ENCODE measurements at regions not wholly inside any gene's neighbourhood (a gene's known extent, or its start where the extent isn't known, plus 50 kb on each side); places are given as distances from the start of the nearest gene placed in this dataset.

DNA sequence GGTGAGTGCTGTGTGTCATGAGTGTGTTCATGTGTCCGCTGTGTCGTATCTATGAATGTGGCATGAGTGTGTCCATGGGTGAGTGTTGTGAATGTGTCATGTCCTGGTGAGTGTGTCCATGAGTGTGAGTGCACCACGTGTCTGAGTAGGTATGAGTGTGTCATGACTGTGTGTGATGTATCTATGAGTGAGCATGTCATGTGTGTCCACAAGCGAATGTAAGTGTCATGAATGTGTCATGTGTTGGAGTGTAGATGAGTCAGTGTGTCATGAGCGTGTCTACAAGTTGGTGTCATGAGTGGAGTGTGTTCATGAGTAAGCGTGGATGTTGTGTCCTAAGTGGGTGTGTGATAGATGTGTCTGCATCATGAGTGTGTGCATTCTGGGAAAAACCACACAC lies 129.4 kb downstream of the TUBA3C start:
- TF ChIP-seq ZNF274 (IDR thresholded peaks at IDR 0.05; ENCODE audit: low read length) (no peak), ZNF274 (tag by site-specific recombination; IDR thresholded peaks at IDR 0.05; ENCODE audit: borderline replicate concordance) (no peak), ZNF670 (tag by site-specific recombination; IDR thresholded peaks at IDR 0.05; ENCODE audit: low read depth) (no peak), KLF16 (tag by site-specific recombination; IDR thresholded peaks at IDR 0.05) (no peak), ZNF785 (tag by site-specific recombination; IDR thresholded peaks at IDR 0.05) (no peak), ZFP41 (tag by site-specific recombination; IDR thresholded peaks at IDR 0.05; ENCODE audit: borderline replicate concordance) (no peak), ZNF701 (tag by site-specific recombination; IDR thresholded peaks at IDR 0.05) (no peak)
- TF ChIP-seq, protein P1, sequence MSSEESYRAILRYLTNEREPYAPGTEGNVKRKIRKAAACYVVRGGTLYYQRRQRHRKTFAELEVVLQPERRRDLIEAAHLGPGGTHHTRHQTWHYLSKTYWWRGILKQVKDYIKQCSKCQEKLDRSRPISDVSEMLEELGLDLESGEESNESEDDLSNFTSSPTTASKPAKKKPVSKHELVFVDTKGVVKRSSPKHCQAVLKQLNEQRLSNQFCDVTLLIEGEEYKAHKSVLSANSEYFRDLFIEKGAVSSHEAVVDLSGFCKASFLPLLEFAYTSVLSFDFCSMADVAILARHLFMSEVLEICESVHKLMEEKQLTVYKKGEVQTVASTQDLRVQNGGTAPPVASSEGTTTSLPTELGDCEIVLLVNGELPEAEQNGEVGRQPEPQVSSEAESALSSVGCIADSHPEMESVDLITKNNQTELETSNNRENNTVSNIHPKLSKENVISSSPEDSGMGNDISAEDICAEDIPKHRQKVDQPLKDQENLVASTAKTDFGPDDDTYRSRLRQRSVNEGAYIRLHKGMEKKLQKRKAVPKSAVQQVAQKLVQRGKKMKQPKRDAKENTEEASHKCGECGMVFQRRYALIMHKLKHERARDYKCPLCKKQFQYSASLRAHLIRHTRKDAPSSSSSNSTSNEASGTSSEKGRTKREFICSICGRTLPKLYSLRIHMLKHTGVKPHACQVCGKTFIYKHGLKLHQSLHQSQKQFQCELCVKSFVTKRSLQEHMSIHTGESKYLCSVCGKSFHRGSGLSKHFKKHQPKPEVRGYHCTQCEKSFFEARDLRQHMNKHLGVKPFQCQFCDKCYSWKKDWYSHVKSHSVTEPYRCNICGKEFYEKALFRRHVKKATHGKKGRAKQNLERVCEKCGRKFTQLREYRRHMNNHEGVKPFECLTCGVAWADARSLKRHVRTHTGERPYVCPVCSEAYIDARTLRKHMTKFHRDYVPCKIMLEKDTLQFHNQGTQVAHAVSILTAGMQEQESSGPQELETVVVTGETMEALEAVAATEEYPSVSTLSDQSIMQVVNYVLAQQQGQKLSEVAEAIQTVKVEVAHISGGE (tag by site-specific recombination; conservative IDR thresholded peaks at IDR 0.05; ENCODE audit: low read depth), result no peak
- TF ChIP-seq, protein P2, sequence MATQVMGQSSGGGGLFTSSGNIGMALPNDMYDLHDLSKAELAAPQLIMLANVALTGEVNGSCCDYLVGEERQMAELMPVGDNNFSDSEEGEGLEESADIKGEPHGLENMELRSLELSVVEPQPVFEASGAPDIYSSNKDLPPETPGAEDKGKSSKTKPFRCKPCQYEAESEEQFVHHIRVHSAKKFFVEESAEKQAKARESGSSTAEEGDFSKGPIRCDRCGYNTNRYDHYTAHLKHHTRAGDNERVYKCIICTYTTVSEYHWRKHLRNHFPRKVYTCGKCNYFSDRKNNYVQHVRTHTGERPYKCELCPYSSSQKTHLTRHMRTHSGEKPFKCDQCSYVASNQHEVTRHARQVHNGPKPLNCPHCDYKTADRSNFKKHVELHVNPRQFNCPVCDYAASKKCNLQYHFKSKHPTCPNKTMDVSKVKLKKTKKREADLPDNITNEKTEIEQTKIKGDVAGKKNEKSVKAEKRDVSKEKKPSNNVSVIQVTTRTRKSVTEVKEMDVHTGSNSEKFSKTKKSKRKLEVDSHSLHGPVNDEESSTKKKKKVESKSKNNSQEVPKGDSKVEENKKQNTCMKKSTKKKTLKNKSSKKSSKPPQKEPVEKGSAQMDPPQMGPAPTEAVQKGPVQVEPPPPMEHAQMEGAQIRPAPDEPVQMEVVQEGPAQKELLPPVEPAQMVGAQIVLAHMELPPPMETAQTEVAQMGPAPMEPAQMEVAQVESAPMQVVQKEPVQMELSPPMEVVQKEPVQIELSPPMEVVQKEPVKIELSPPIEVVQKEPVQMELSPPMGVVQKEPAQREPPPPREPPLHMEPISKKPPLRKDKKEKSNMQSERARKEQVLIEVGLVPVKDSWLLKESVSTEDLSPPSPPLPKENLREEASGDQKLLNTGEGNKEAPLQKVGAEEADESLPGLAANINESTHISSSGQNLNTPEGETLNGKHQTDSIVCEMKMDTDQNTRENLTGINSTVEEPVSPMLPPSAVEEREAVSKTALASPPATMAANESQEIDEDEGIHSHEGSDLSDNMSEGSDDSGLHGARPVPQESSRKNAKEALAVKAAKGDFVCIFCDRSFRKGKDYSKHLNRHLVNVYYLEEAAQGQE (tag by site-specific recombination; IDR thresholded peaks at IDR 0.05), result no peak
- TF ChIP-seq, protein P3, sequence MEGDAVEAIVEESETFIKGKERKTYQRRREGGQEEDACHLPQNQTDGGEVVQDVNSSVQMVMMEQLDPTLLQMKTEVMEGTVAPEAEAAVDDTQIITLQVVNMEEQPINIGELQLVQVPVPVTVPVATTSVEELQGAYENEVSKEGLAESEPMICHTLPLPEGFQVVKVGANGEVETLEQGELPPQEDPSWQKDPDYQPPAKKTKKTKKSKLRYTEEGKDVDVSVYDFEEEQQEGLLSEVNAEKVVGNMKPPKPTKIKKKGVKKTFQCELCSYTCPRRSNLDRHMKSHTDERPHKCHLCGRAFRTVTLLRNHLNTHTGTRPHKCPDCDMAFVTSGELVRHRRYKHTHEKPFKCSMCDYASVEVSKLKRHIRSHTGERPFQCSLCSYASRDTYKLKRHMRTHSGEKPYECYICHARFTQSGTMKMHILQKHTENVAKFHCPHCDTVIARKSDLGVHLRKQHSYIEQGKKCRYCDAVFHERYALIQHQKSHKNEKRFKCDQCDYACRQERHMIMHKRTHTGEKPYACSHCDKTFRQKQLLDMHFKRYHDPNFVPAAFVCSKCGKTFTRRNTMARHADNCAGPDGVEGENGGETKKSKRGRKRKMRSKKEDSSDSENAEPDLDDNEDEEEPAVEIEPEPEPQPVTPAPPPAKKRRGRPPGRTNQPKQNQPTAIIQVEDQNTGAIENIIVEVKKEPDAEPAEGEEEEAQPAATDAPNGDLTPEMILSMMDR (tag by site-specific recombination; IDR thresholded peaks at IDR 0.05), result no peak

Data from HEK293 (cell line).